Stimulated activated naive CD8-positive, alpha-beta T cell treated with anti-CD3 and anti-CD28 coated beads, Interleukin-15, amount 100 ng/mL, for 72 hours (primary cell): ENCODE measurements at regions not wholly inside any gene's neighbourhood (a gene's known extent, or its start where the extent isn't known, plus 50 kb on each side); places are given as distances from the start of the nearest gene placed in this dataset.

Source experiments
- ATAC-seq: fragments of 150-1000 bp; cut with Tn5 transposase; 2 replicates; pipeline ENCODE4 v1.10.0; 2021; ENCODE audit warnings: mild to moderate bottlenecking, moderate library complexity
- DNase-seq, 2 donors: peaks; one replicate each; pipeline ENCODE4 v3.0.0; 2021 to 2022
- H3K27ac Mint-ChIP-seq, 2 donors: one replicate each; pipeline ENCODE4 v1.8.0; 2022; ENCODE audit warnings: mild to moderate bottlenecking in 2 of 2, mixed read lengths in 2 of 2, moderate library complexity in 2 of 2
- H3K27me3 Mint-ChIP-seq: one replicate; pipeline ENCODE4 v1.8.0; 2022; ENCODE audit warnings: mixed read lengths
- H3K4me1 Mint-ChIP-seq: one replicate; pipeline ENCODE4 v1.8.0; 2022; ENCODE audit warnings: mild to moderate bottlenecking, mixed read lengths
- H3K4me3 Mint-ChIP-seq, 2 donors: one replicate each; pipeline ENCODE4 v1.8.0; 2022; ENCODE audit warnings: mild to moderate bottlenecking in 2 of 2, mixed read lengths in 2 of 2, moderate library complexity in 1 of 2
- H3K9me3 Mint-ChIP-seq, 2 donors: one replicate each; pipeline ENCODE4 v1.8.0; 2022; ENCODE audit warnings: mixed read lengths in 2 of 2

- Mint-ChIP-seq H3K27me3 (peaks cover 25% of the 10 kb centered on the region), H3K9me3 (peaks cover 0 to 5% of the 10 kb centered on the region in 2 donors), H3K27ac (no peak overlapping the region), H3K4me1 (no peaks in the 10 kb centered on the region), H3K4me3 (no peak overlapping the region)
- DNase-seq (no peak), ATAC-seq (no peak)
These were observed 97.4 kb downstream of the THBS2 start for GRCh38 chr6:169156108-169156792.

DNA sequence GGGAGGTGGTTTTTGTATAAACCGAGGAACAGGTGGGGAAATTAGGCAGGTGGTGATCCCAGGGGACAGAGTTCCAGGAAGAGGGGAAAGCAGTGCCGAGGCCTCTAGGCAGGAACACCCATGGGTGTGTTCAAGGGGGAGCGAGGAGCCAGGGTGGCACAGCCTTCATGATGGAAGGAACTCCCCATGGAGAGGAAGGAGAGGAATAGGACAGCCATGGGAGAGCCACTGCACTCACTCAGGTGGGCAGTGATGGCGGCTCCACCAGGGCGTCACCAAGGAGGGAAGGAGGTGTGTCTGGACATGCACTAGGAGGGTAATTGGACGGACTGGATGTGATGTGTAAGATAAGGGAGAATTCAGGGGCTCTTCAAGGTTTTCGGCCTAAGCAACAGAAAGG lies 98.2 kb downstream of the THBS2 start:
- H3K4me3 Mint-ChIP-seq: no peak overlapping the region

DNA sequence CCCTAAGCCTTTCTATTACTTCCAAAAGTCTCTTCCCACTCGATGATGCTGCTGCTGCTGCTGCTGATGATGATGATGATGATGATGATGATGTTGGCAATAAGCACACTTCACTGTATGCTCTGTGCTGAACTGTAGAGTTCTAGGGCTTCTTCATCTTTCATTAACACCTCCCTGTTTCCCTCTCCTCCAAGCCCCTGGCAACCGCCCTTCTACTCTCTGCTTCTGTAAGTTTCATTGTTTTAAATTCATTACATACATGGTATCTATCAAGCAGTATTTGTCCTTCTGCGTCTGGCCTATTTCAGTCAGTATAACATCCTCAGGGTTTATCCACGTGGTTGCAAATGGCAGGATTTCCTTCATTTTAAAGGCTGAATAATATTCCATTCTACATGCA lies 100.2 kb downstream of the THBS2 start:
- Mint-ChIP-seq H3K27me3 (peaks cover 25% of the 10 kb centered on the region), H3K9me3 (peaks cover 5 to 17% of the 10 kb centered on the region in 2 donors), H3K4me1 (no peaks in the 10 kb centered on the region), H3K4me3 (no peak overlapping the region), H3K27ac (no peak overlapping the region)
- no peak for DNase-seq
- ATAC-seq: no peak

More for the DNA sequence above, 98.2 kb downstream of the THBS2 start:
- DNase-seq (no peak), ATAC-seq (no peak)
- H3K4me1 Mint-ChIP-seq: no peaks in the 10 kb centered on the region
- peaks cover 25% of the 10 kb centered on the region for H3K27me3 Mint-ChIP-seq
- H3K9me3 Mint-ChIP-seq: peaks cover 0 to 5% of the 10 kb centered on the region in 2 donors
- peak overlapping the region in 1 of 2 donors; percentile 21 for H3K27ac Mint-ChIP-seq

DNA sequence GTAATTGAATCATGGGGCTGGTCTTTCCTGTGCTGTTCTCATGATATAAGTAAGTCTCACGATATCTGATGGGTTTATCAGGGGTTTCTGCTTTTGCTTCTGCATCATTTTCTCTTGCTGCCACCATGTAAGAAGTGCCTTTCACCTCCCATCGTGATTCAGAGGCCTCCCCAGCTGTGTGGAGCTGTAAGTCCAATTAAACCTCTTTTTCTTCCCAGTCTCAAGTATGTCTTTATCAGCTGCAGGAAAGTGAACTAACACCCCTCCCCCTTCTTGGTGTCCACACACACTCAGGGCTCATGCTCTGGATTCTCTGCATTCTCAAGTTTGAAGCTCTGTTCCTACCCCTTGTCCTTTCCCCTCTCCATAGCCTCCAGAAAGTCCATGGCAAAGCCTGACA lies 107.1 kb downstream of the THBS2 start:
- ATAC-seq (no peak), DNase-seq (no peak)
- peaks cover 18% of the 10 kb centered on the region for H3K27me3 Mint-ChIP-seq
- peaks cover 11 to 29% of the 10 kb centered on the region in 2 donors for H3K9me3 Mint-ChIP-seq
- no peak overlapping the region for H3K4me3 Mint-ChIP-seq
- H3K4me1 Mint-ChIP-seq: no peaks in the 10 kb centered on the region
- no peak overlapping the region for H3K27ac Mint-ChIP-seq

GRCh38 chr6:169145991-169146501 lies 107.6 kb downstream of the THBS2 start:
- Mint-ChIP-seq H3K27ac (no peak overlapping the region), H3K4me3 (no peak overlapping the region), H3K9me3 (peaks cover 11 to 29% of the 10 kb centered on the region in 2 donors), H3K4me1 (no peaks in the 10 kb centered on the region), H3K27me3 (peaks cover 18% of the 10 kb centered on the region)
- DNase-seq (no peak), ATAC-seq (no peak)

DNA sequence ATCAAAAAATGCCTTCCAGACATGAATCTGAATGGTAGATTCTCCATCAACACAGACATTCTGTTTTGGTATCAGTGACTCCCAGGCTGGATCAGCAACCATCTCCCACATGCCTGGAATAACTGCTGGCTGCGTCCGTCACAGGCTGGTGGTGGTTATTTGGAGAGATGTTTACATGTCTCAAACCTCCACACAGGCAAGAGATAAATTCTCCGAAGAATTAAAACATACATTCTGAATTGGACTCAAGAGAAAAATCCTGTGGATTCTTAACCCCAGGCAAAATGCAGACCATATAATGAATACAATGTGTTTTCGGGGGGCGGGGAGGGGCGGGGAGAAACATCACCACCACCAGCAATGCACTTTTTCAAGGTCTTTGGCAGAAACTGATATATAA lies 108.2 kb downstream of the THBS2 start:
- H3K9me3 Mint-ChIP-seq: peaks cover 11 to 29% of the 10 kb centered on the region in 2 donors
- no peaks in the 10 kb centered on the region for H3K4me1 Mint-ChIP-seq

GRCh38 chr6:169144356-169144755 lies 109.3 kb downstream of the THBS2 start:
- peaks cover 6 to 18% of the 10 kb centered on the region in 2 donors for H3K9me3 Mint-ChIP-seq
- no peak overlapping the region for H3K4me3 Mint-ChIP-seq
- DNase-seq: no peak
- H3K4me1 Mint-ChIP-seq: no peaks in the 10 kb centered on the region
- ATAC-seq: no peak
- H3K27ac Mint-ChIP-seq: no peak overlapping the region
- H3K27me3 Mint-ChIP-seq: peaks cover 18% of the 10 kb centered on the region

More for the DNA sequence above, 108.2 kb downstream of the THBS2 start:
- DNase-seq: no peak
- H3K27me3 Mint-ChIP-seq: peaks cover 18% of the 10 kb centered on the region
- H3K4me3 Mint-ChIP-seq: no peak overlapping the region
- ATAC-seq: no peak
- H3K27ac Mint-ChIP-seq: no peak overlapping the region

GRCh38 chr6:169142538-169142844 lies 111.2 kb downstream of the THBS2 start:
- Mint-ChIP-seq H3K4me3 (no peak overlapping the region), H3K4me1 (no peaks in the 10 kb centered on the region), H3K27me3 (peaks cover 18% of the 10 kb centered on the region), H3K9me3 (peaks cover 3 to 11% of the 10 kb centered on the region in 2 donors), H3K27ac (no peak overlapping the region)
- no peak for DNase-seq
- no peak for ATAC-seq

- Mint-ChIP-seq H3K9me3 (peaks cover 0 to 6% of the 10 kb centered on the region in 2 donors), H3K4me3 (no peak overlapping the region), H3K4me1 (no peaks in the 10 kb centered on the region), H3K27me3 (peaks cover 18% of the 10 kb centered on the region), H3K27ac (no peak overlapping the region)
- DNase-seq (no peak), ATAC-seq (no peak)
These were observed 111.7 kb downstream of the THBS2 start for GRCh38 chr6:169141671-169142537.

- no peak for DNase-seq
- Mint-ChIP-seq H3K27me3 (peaks cover 18% of the 10 kb centered on the region), H3K27ac (no peak overlapping the region), H3K4me1 (no peaks in the 10 kb centered on the region), H3K9me3 (no peaks in the 10 kb centered on the region), H3K4me3 (no peak overlapping the region)
- ATAC-seq: no peak
These were observed 112.6 kb downstream of the THBS2 start for GRCh38 chr6:169140986-169141495.

GRCh38 chr6:169139179-169139971 lies 114.3 kb downstream of the THBS2 start:
- Mint-ChIP-seq H3K4me3 (no peak overlapping the region), H3K9me3 (no peaks in the 10 kb centered on the region)
- peak; percentile 28 for ATAC-seq

DNA sequence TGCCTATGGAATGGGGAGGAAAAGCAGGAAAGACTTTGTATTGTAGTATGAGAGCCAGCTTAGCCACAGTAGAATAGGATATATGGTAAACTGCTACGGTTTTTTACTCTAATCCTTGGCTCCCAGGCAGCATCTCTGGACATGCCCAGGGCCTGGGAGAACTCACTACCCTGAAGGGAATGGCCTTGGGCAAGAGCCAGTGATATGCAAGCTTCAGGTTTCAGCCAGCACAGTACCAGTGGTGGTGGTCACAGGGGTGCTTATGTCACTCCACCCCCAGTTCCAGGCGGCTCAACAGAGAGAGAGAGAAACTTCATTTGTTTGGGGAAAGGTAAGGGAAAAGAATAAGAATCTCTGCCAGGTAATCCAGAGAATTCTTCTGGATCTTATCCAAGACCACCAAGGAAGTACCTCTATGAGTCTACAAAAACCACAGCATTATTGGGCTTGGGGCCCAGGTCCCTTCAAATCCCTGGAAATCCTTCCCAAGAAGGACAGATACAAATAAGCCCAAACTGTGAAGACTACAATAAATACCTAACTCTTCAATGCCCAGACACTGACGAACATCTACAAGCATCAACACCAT lies 121.2 kb downstream of the THBS2 start:
- no peak overlapping the region for H3K4me3 Mint-ChIP-seq
- DNase-seq: no peak

More at GRCh38 chr6:169139179-169139971, 114.3 kb downstream of the THBS2 start:
- peaks cover 29% of the 10 kb centered on the region for H3K27me3 Mint-ChIP-seq
- H3K27ac Mint-ChIP-seq: peak overlapping the region in 1 of 2 donors; percentile 63
- no peaks in the 10 kb centered on the region for H3K4me1 Mint-ChIP-seq
- DNase-seq: no peak

GRCh38 chr6:169131390-169131789 lies 122.3 kb downstream of the THBS2 start:
- Mint-ChIP-seq H3K4me1 (no peaks in the 10 kb centered on the region), H3K27me3 (peaks cover 11% of the 10 kb centered on the region), H3K4me3 (no peak overlapping the region), H3K9me3 (peaks cover 0 to 10% of the 10 kb centered on the region in 2 donors), H3K27ac (peak overlapping the region in 1 of 2 donors; percentile 48)
- ATAC-seq (no peak), DNase-seq (no peak)

More for the DNA sequence above, 121.2 kb downstream of the THBS2 start:
- ATAC-seq: no peak
- Mint-ChIP-seq H3K27ac (peak overlapping the region in 1 of 2 donors; percentile 45), H3K9me3 (peaks cover 0 to 10% of the 10 kb centered on the region in 2 donors), H3K4me1 (no peaks in the 10 kb centered on the region), H3K27me3 (peaks cover 11% of the 10 kb centered on the region)

GRCh38 chr6:169130113-169130512 lies 123.5 kb downstream of the THBS2 start:
- Mint-ChIP-seq H3K27me3 (peaks cover 8% of the 10 kb centered on the region), H3K9me3 (peaks cover 0 to 10% of the 10 kb centered on the region in 2 donors), H3K27ac (no peak overlapping the region), H3K4me1 (no peaks in the 10 kb centered on the region), H3K4me3 (no peak overlapping the region)
- DNase-seq (no peak), ATAC-seq (no peak)

GRCh38 chr6:169121013-169121412 lies 132.6 kb downstream of the THBS2 start:
- H3K4me1 Mint-ChIP-seq: no peaks in the 10 kb centered on the region
- no peak for DNase-seq
- no peaks in the 10 kb centered on the region for H3K27me3 Mint-ChIP-seq
- no peak overlapping the region for H3K4me3 Mint-ChIP-seq
- H3K27ac Mint-ChIP-seq: no peak overlapping the region
- peaks cover 0 to 6% of the 10 kb centered on the region in 2 donors for H3K9me3 Mint-ChIP-seq
- no peak for ATAC-seq
